COR-L47 (cell line): ENCODE measurements at regions not wholly inside any gene's neighbourhood (a gene's known extent, or its start where the extent isn't known, plus 50 kb on each side); places are given as distances from the start of the nearest gene placed in this dataset.

Experiments used
- DNase-seq: peaks from one replicate; lab custom pipeline; 2025; lab: John Stamatoyannopoulos, UW

GRCh38 chrX:45873781-45874180 lies 671.4 kb downstream of the ZNF674 start:
- DNase-seq, result no peak

- DNase-seq, result no peak
These were observed 671.8 kb upstream of the DIPK2B start for GRCh38 chrX:45872480-45872879.

- no peak for DNase-seq
These were observed 667.7 kb upstream of the DIPK2B start for GRCh38 chrX:45868425-45868824.

GRCh38 chrX:45862801-45863200 lies 662.1 kb upstream of the DIPK2B start:
- no peak for DNase-seq

GRCh38 chrX:45860450-45860849 lies 659.8 kb upstream of the DIPK2B start:
- DNase-seq, result no peak

GRCh38 chrX:45859407-45859806 lies 658.7 kb upstream of the DIPK2B start:
- DNase-seq, result no peak

GRCh38 chrX:45852884-45853283 lies 652.2 kb upstream of the DIPK2B start:
- DNase-seq, result no peak

- peak; percentile 46 for DNase-seq
These were observed 650.8 kb upstream of the DIPK2B start for GRCh38 chrX:45851434-45851991.

GRCh38 chrX:45850775-45851433 lies 650.2 kb upstream of the DIPK2B start:
- peak; percentile 7 for DNase-seq

GRCh38 chrX:45850197-45850774 lies 649.6 kb upstream of the DIPK2B start:
- peak; percentile 16 for DNase-seq

GRCh38 chrX:45849261-45849862 lies 648.7 kb upstream of the DIPK2B start:
- DNase-seq, result no peak

- DNase-seq, result no peak
These were observed 647.3 kb upstream of the DIPK2B start for GRCh38 chrX:45847961-45848360.

GRCh38 chrX:45846328-45846727 lies 645.7 kb upstream of the DIPK2B start:
- no peak for DNase-seq

- no peak for DNase-seq
These were observed 644.5 kb upstream of the DIPK2B start for GRCh38 chrX:45845142-45845541.

- no peak for DNase-seq
These were observed 642.8 kb upstream of the DIPK2B start for GRCh38 chrX:45843518-45843917.

GRCh38 chrX:45842926-45843315 lies 642.2 kb upstream of the DIPK2B start:
- DNase-seq, result no peak

- DNase-seq, result no peak
These were observed 641.7 kb upstream of the DIPK2B start for GRCh38 chrX:45842207-45842925.

GRCh38 chrX:45840411-45840950 lies 639.8 kb upstream of the DIPK2B start:
- DNase-seq, result no peak

- no peak for DNase-seq
These were observed 629.7 kb upstream of the DIPK2B start for GRCh38 chrX:45830343-45830742.

- no peak for DNase-seq
These were observed 623.8 kb upstream of the DIPK2B start for GRCh38 chrX:45824471-45824870.

GRCh38 chrX:45823536-45823935 lies 622.9 kb upstream of the DIPK2B start:
- DNase-seq, result no peak

- no peak for DNase-seq
These were observed 621.4 kb upstream of the DIPK2B start for GRCh38 chrX:45822124-45822523.
